Gastrocnemius medialis (tissue), 4 donors: ENCODE measurements at regions not wholly inside any gene's neighbourhood (a gene's known extent, or its start where the extent isn't known, plus 50 kb on each side); places are given as distances from the start of the nearest gene placed in this dataset.

Experiments used
- ATAC-seq, 2 donors: fragments of 150-250 bp; one replicate each; pipeline ENCODE4 v1.9.1; 2016
- DNase-seq, 2 donors: peaks; one replicate each; pipeline ENCODE4 v3.0.0-alpha.2; 2019
- H3K27ac ChIP-seq, 4 donors: fragments of 200-600 bp; sonication (generic); 1 replicate in 1 of 4; 2 replicates in 3 of 4; pipeline ENCODE4 v1.5.1; 2016 to 2018; ENCODE audit warnings: mild to moderate bottlenecking in 2 of 4, moderate library complexity in 1 of 4
- H3K27me3 ChIP-seq, 3 donors: fragments of 200-600 bp; sonication (generic) in 2 of 3; 1 replicate in 1 of 3; 2 replicates in 2 of 3; pipeline versions ENCODE4 v1.5.1 to v1.6.0; 2016 to 2019; ENCODE audit warnings: mild to moderate bottlenecking in 1 of 3, moderate library complexity in 1 of 3
- H3K36me3 ChIP-seq, 2 donors: fragments of 200-600 bp; sonication (generic) in 1 of 2; one replicate each; pipeline ENCODE4 v1.5.1; 2017 to 2018
- H3K4me1 ChIP-seq, 2 donors: fragments of 200-600 bp; sonication (generic) in 1 of 2; one replicate each; pipeline ENCODE4 v1.5.1; 2016 to 2017; ENCODE audit warnings: mild to moderate bottlenecking in 2 of 2
- H3K4me3 ChIP-seq, 4 donors: fragments of 200-600 bp; sonication (generic) in 3 of 4; 1 replicate in 1 of 4; 2 replicates in 3 of 4; pipeline ENCODE4 v1.5.1; 2016 to 2019; ENCODE audit warnings: mild to moderate bottlenecking in 2 of 4
- H3K9me3 ChIP-seq, 3 donors: fragments of 200-600 bp; sonication (generic) in 2 of 3; 1 replicate in 1 of 3; 2 replicates in 2 of 3; pipeline ENCODE4 v1.5.1; 2016 to 2019
- POLR2A ChIP-seq, 2 donors: fragments of 450-650 bp; IDR thresholded peaks; one replicate each; pipeline ENCODE4 v1.6.1; 2017; ENCODE audit warnings: antibody characterized with exemption in 2 of 2, mild to moderate bottlenecking in 2 of 2, moderate library complexity in 2 of 2
- in situ Hi-C, 4 donors: fragments of 200-750 bp; cut with MboI; loops; one replicate each; pipeline versions ENCODE4 v1.15.0 to v1.8.0; 2017; ENCODE audit warnings: low sequenced_read_pairs in 4 of 4
- intact Hi-C: fragments of 100-400 bp; cut with DNase I; formaldehyde crosslinking; loops from one replicate; pipeline ENCODE4 v1.15.1; 2023; ENCODE audit warnings: low total_unique reads
- TF ChIP-seq, protein P1 (sequence below), 5 experiments: fragments of 450-650 bp in 3 of 5; fragments of 200-600 bp in 2 of 5; sonication (generic) in 2 of 5; IDR thresholded peaks in 4 of 5; conservative IDR thresholded peaks in 1 of 5; 1 replicate in 4 of 5; 2 replicates in 1 of 5; pipeline ENCODE4 v1.5.1; 2016 to 2019; ENCODE audit warnings: antibody characterized with exemption in 5 of 5, mild to moderate bottlenecking in 3 of 5, moderate library complexity in 3 of 5

DNA sequence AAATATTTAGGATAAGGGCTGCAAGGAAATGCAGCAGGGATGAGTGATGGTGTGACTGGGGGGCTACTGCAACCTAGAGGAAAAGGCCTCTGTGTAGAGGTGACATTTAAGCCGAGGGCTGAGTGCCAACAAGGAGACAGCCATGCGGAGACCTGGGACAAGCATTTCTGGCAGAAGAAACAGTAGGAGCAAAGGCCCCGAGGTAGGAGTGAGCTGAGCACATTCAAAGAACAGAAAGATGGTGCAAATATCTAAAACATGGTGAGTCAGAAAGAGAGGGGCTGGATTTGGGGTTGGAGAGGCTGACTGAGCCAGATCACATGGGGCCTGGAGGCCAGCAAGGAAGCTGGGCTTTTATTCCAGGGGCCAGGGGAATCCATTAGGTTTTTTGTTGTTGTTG lies 55.1 kb upstream of the INCENP start:
- TF ChIP-seq, protein P1, sequence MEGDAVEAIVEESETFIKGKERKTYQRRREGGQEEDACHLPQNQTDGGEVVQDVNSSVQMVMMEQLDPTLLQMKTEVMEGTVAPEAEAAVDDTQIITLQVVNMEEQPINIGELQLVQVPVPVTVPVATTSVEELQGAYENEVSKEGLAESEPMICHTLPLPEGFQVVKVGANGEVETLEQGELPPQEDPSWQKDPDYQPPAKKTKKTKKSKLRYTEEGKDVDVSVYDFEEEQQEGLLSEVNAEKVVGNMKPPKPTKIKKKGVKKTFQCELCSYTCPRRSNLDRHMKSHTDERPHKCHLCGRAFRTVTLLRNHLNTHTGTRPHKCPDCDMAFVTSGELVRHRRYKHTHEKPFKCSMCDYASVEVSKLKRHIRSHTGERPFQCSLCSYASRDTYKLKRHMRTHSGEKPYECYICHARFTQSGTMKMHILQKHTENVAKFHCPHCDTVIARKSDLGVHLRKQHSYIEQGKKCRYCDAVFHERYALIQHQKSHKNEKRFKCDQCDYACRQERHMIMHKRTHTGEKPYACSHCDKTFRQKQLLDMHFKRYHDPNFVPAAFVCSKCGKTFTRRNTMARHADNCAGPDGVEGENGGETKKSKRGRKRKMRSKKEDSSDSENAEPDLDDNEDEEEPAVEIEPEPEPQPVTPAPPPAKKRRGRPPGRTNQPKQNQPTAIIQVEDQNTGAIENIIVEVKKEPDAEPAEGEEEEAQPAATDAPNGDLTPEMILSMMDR (IDR thresholded peaks at IDR 0.05 in 4 of 5, conservative IDR thresholded peaks at IDR 0.05 in 1 of 5): no peak
- no peak for TF ChIP-seq POLR2A (IDR thresholded peaks at IDR 0.05)
- no peaks in the 10 kb centered on the region for H3K27me3 ChIP-seq
- no peak overlapping the region for H3K4me3 ChIP-seq
- H3K27ac ChIP-seq: no peak overlapping the region
- H3K9me3 ChIP-seq: no peaks in the 10 kb centered on the region
- no peak for DNase-seq
- intact Hi-C loops: no loop called here
- in situ Hi-C loops: no loop called here
- no peaks in the 10 kb centered on the region for H3K36me3 ChIP-seq
- no peaks in the 10 kb centered on the region for H3K4me1 ChIP-seq
- ATAC-seq: no peak

DNA sequence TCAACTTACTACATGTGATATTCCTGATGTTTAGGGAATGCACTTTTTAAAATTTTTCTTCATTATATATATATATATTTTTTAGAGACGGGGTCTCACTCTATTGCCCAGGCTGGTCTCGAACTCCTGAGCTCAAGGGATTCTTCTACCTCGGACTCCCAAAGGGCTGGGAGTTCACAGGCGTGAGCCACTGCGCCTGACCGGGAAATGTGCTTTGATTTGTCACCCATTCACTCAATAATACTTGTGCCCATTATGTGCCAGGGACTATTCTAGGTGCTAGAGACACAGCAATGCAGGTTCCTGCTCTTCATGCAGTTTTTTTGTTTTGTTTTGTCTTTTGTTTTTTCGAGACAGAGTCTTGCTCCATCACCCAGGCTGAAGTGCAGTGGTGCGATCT lies 56.1 kb upstream of the INCENP start:
- no peak overlapping the region for H3K4me3 ChIP-seq
- no peaks in the 10 kb centered on the region for H3K36me3 ChIP-seq
- H3K4me1 ChIP-seq: no peaks in the 10 kb centered on the region
- no peaks in the 10 kb centered on the region for H3K27me3 ChIP-seq
- no peak for DNase-seq
- in situ Hi-C loops (no loop called here), intact Hi-C loops (no loop called here)
- TF ChIP-seq POLR2A (IDR thresholded peaks at IDR 0.05): no peak
- TF ChIP-seq, protein P1 (IDR thresholded peaks at IDR 0.05 in 4 of 5, conservative IDR thresholded peaks at IDR 0.05 in 1 of 5): no peak
- no peak for ATAC-seq
- no peak overlapping the region for H3K27ac ChIP-seq
- no peaks in the 10 kb centered on the region for H3K9me3 ChIP-seq

DNA sequence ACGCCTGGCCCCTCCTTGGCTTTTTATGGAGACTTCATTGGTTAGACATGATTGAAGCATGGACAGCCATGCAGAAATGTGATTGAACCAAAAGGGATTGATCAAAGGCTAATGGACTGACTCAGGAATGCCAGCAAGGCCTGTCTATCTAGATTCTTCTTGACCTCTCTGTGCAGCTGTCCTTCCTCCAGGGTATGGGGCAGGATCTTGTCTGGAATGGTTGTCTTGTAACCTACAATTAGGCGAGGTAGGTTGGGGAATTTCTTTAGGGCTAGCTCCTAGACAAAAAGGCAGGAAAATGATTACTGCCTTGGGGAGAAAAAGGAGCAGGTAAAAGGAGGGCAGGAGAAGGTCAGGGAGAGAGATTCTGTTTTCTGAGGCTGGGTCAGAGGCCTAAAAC lies 59.6 kb upstream of the INCENP start:
- Histone ChIP-seq H3K27ac (no peak overlapping the region), H3K4me1 (no peaks in the 10 kb centered on the region), H3K36me3 (no peaks in the 10 kb centered on the region), H3K9me3 (no peaks in the 10 kb centered on the region), H3K4me3 (no peak overlapping the region), H3K27me3 (no peaks in the 10 kb centered on the region)
- ATAC-seq: no peak
- TF ChIP-seq, protein P1 (IDR thresholded peaks at IDR 0.05 in 4 of 5, conservative IDR thresholded peaks at IDR 0.05 in 1 of 5): no peak
- no peak for TF ChIP-seq POLR2A (IDR thresholded peaks at IDR 0.05)
- intact Hi-C loops: no loop called here
- no peak for DNase-seq
- in situ Hi-C loops: no loop called here

DNA sequence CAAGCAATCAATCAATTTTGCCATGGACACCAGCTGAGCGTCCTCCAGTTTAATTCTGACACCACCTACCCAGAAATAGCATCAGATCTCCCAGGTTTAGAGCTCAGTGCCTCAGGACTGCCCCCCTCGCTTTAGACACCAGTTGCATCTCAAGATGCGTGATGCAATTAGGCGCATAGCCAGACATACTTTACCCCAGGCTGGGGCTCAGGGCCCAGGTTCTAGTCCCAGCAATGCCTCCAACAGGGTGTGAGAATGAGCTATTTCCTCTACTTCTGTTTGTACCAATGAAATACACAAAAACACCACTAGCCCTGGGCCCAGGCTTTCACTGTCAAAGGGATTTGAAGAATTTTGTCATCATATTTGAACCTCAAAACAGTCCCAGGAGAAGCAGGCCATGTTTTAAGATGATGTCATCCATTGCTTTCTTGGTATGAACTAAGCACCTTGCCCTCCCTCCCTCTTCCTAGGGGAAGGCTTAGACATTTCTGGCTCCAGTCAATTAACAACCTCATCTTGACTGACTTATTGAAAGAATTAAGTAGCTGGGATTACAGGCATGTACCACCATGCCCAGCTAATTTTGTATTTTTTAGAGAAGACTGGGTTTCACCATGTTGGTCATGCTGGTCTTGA lies 61.5 kb upstream of the INCENP start:
- Histone ChIP-seq H3K4me3 (no peak overlapping the region), H3K4me1 (no peaks in the 10 kb centered on the region), H3K27me3 (no peaks in the 10 kb centered on the region), H3K36me3 (no peaks in the 10 kb centered on the region), H3K9me3 (no peaks in the 10 kb centered on the region), H3K27ac (no peak overlapping the region)
- DNase-seq (no peak), ATAC-seq (no peak)
- intact Hi-C loops: no loop called here
- in situ Hi-C loops: no loop called here
- no peak for TF ChIP-seq POLR2A (IDR thresholded peaks at IDR 0.05)
- TF ChIP-seq, protein P1 (IDR thresholded peaks at IDR 0.05 in 4 of 5, conservative IDR thresholded peaks at IDR 0.05 in 1 of 5): no peak
